GM19025 (cell line): ENCODE measurements at regions not wholly inside any gene's neighbourhood (a gene's known extent, or its start where the extent isn't known, plus 50 kb on each side); places are given as distances from the start of the nearest gene placed in this dataset.

ENCODE experiments used
- ATAC-seq: cut with Tn5 transposase; IDR thresholded peaks from one replicate; pipeline ENCODE4 v1.9.1; 2021; ENCODE audit warnings: mild to moderate bottlenecking, low read depth, moderate library complexity; ENCODE audit not compliant: unreplicated experiment

GRCh38 chr13:40197936-40198595 lies 468.4 kb downstream of the FOXO1 start:
- ATAC-seq: no peak

- no peak for ATAC-seq
These were observed 466.0 kb downstream of the FOXO1 start for GRCh38 chr13:40200273-40200978.

- ATAC-seq: no peak
These were observed 462.2 kb downstream of the FOXO1 start for GRCh38 chr13:40204246-40204645.

- no peak for ATAC-seq
These were observed 460.6 kb downstream of the FOXO1 start for GRCh38 chr13:40205771-40206240.

GRCh38 chr13:40206241-40207000 lies 460.0 kb downstream of the FOXO1 start:
- peak; percentile 54 for ATAC-seq

GRCh38 chr13:40207001-40207478 lies 459.4 kb downstream of the FOXO1 start:
- ATAC-seq: peak; percentile 55

- ATAC-seq: no peak
These were observed 457.9 kb downstream of the FOXO1 start for GRCh38 chr13:40208517-40208916.

GRCh38 chr13:40210865-40211585 lies 455.4 kb downstream of the FOXO1 start:
- no peak for ATAC-seq

GRCh38 chr13:40211586-40211968 lies 454.9 kb downstream of the FOXO1 start:
- no peak for ATAC-seq

- ATAC-seq: no peak
These were observed 452.7 kb downstream of the FOXO1 start for GRCh38 chr13:40213779-40214178.

GRCh38 chr13:40215311-40215710 lies 451.1 kb downstream of the FOXO1 start:
- ATAC-seq: no peak

- ATAC-seq: no peak
These were observed 450.7 kb downstream of the FOXO1 start for GRCh38 chr13:40215747-40216146.

- ATAC-seq: no peak
These were observed 448.8 kb downstream of the FOXO1 start for GRCh38 chr13:40217675-40218074.

- ATAC-seq: no peak
These were observed 446.0 kb downstream of the FOXO1 start for GRCh38 chr13:40220299-40220935.

- ATAC-seq: no peak
These were observed 445.3 kb downstream of the FOXO1 start for GRCh38 chr13:40221131-40221459.

- ATAC-seq: no peak
These were observed 444.8 kb downstream of the FOXO1 start for GRCh38 chr13:40221460-40222201.

GRCh38 chr13:40223585-40223984 lies 442.9 kb downstream of the FOXO1 start:
- no peak for ATAC-seq

GRCh38 chr13:40228496-40228895 lies 437.9 kb downstream of the FOXO1 start:
- no peak for ATAC-seq

GRCh38 chr13:40228990-40229389 lies 437.5 kb downstream of the FOXO1 start:
- ATAC-seq: no peak
